GM19240 (cell line): ENCODE measurements at regions not wholly inside any gene's neighbourhood (a gene's known extent, or its start where the extent isn't known, plus 50 kb on each side); places are given as distances from the start of the nearest gene placed in this dataset.
"Not testable (repeated sequence)": the region's sequence is repeated elsewhere in the genome, so short reads cannot be mapped to it uniquely, and the experiment has no call there.

Experiments used
- DNase-seq: peaks from one replicate; pipeline ENCODE4 v3.0.0; 2011; ENCODE audit warnings: low spot score; ENCODE audit not compliant: insufficient read length

- DNase-seq = no peak
These were observed 220.0 kb upstream of the SGCG start for GRCh38 chr13:22960827-22961226.

GRCh38 chr13:22961342-22961741, 219.4 kb upstream of the SGCG start:
- not testable (repeated sequence) for DNase-seq

- no peak for DNase-seq
These were observed 218.8 kb upstream of the SGCG start for GRCh38 chr13:22961835-22962537.

- DNase-seq = not testable (repeated sequence)
These were observed 217.3 kb upstream of the SGCG start for GRCh38 chr13:22963384-22964053.

- no peak for DNase-seq
These were observed 216.4 kb upstream of the SGCG start for GRCh38 chr13:22964245-22964966.

- not testable (repeated sequence) for DNase-seq
These were observed 215.5 kb upstream of the SGCG start for GRCh38 chr13:22965011-22965857.

- DNase-seq = not testable (repeated sequence)
These were observed 214.9 kb upstream of the SGCG start for GRCh38 chr13:22965858-22966239.

GRCh38 chr13:22966753-22967152, 214.0 kb upstream of the SGCG start:
- DNase-seq = not testable (repeated sequence)

- no peak for DNase-seq
These were observed 213.1 kb upstream of the SGCG start for GRCh38 chr13:22967669-22968068.

- DNase-seq = no peak
These were observed 200.8 kb upstream of the SGCG start for GRCh38 chr13:22979952-22980351.

GRCh38 chr13:22980936-22981335, 199.8 kb upstream of the SGCG start:
- no peak for DNase-seq

- DNase-seq = no peak
These were observed 187.6 kb upstream of the SGCG start for GRCh38 chr13:22993148-22993547.

- no peak for DNase-seq
These were observed 177.3 kb upstream of the SGCG start for GRCh38 chr13:23003446-23003845.

GRCh38 chr13:23007426-23007825, 173.4 kb upstream of the SGCG start:
- DNase-seq = no peak

GRCh38 chr13:23018143-23018542, 162.6 kb upstream of the SGCG start:
- DNase-seq = no peak

- peak; percentile 3 for DNase-seq
These were observed 160.4 kb upstream of the SGCG start for GRCh38 chr13:23020246-23020843.

- DNase-seq = no peak
These were observed 158.9 kb upstream of the SGCG start for GRCh38 chr13:23021906-23022305.

GRCh38 chr13:23022704-23023103, 158.1 kb upstream of the SGCG start:
- no peak for DNase-seq

- DNase-seq = no peak
These were observed 154.7 kb upstream of the SGCG start for GRCh38 chr13:23025864-23026608.

GRCh38 chr13:23039266-23039935, 141.4 kb upstream of the SGCG start:
- DNase-seq = no peak
